AG04449 (cell line): ENCODE measurements at regions not wholly inside any gene's neighbourhood (a gene's known extent, or its start where the extent isn't known, plus 50 kb on each side); places are given as distances from the start of the nearest gene placed in this dataset.

Experiments
- CTCF ChIA-PET: fragments of 350-600 bp; formaldehyde crosslinking; extraction: SDS; loops from one replicate; lab custom pipeline; 2021; ENCODE audit warnings: antibody characterized with exemption; lab: Yijun Ruan, JAX
- POLR2A ChIA-PET: fragments of 400-600, 350-600 bp; formaldehyde crosslinking; extraction: SDS; loops from one replicate; lab custom pipeline; 2020; ENCODE audit warnings: antibody characterized with exemption, inconsistent platforms; lab: Yijun Ruan, JAX
- DNase-seq: peaks from one replicate; pipeline ENCODE4 v3.0.0-alpha.2; 2010; ENCODE audit warnings: low read depth, low spot score
- H3K4me3 ChIP-seq: 2 replicates; pipeline ENCODE4 v1.5.1; 2011; ENCODE audit warnings: low read depth, mild to moderate bottlenecking, control low read depth, low read length
- CTCF ChIP-seq: IDR thresholded peaks from one replicate; pipeline ENCODE4 v1.5.1; 2011; ENCODE audit warnings: mild to moderate bottlenecking, moderate library complexity, low read length, control low read depth, inconsistent platforms; ENCODE audit not compliant: insufficient read depth; ENCODE audit errors: missing control alignments

- ChIA-PET CTCF (no interaction called here), POLR2A (no interaction called here)
- no peak for TF ChIP-seq CTCF
- H3K4me3 ChIP-seq: no peak overlapping the region
- no peak for DNase-seq
These were observed 491.7 kb upstream of the MEIS1 start for GRCh38 chr2:65943099-65943786.

- TF ChIP-seq CTCF: no peak
- no peak overlapping the region for H3K4me3 ChIP-seq
- no peak for DNase-seq
- POLR2A ChIA-PET: no interaction called here
- CTCF ChIA-PET: no interaction called here
These were observed 494.1 kb upstream of the MEIS1 start for GRCh38 chr2:65940856-65941255.

- DNase-seq: no peak
- no peak overlapping the region for H3K4me3 ChIP-seq
- ChIA-PET CTCF (no interaction called here), POLR2A (no interaction called here)
- TF ChIP-seq CTCF: no peak
These were observed 495.2 kb upstream of the MEIS1 start for GRCh38 chr2:65939687-65940086.

GRCh38 chr2:65937379-65938160 lies 497.4 kb upstream of the MEIS1 start:
- TF ChIP-seq CTCF: no peak
- ChIA-PET POLR2A (no interaction called here), CTCF (no interaction called here)
- no peak overlapping the region for H3K4me3 ChIP-seq
- DNase-seq: no peak

- ChIA-PET POLR2A (no interaction called here), CTCF (interaction anchor here (0.6 kb wide), 1 partner anchor 222 kb away, joined by 3 read pairs; no protein-coding TSS in a partner anchor)
- no peak for TF ChIP-seq CTCF
- H3K4me3 ChIP-seq: no peak overlapping the region
- no peak for DNase-seq
These were observed 499.8 kb upstream of the MEIS1 start for GRCh38 chr2:65934992-65935629.

GRCh38 chr2:65932571-65932970 lies 500.2 kb upstream of the SPRED2 start:
- TF ChIP-seq CTCF: no peak
- no peak overlapping the region for H3K4me3 ChIP-seq
- no peak for DNase-seq
- POLR2A ChIA-PET: no interaction called here
- CTCF ChIA-PET: no interaction called here
